OCI-LY3 (cell line): ENCODE measurements at regions not wholly inside any gene's neighbourhood (a gene's known extent, or its start where the extent isn't known, plus 50 kb on each side); places are given as distances from the start of the nearest gene placed in this dataset.

Experiments
- H2AFZ ChIP-seq: fragments of 200-600, 300-600 bp; shearing (Covaris generic); 2 replicates; pipeline ENCODE4 v1.6.0; 2014; ENCODE audit warnings: antibody characterized with exemption, low read depth, low read length
- H3K27ac ChIP-seq: fragments of 200-600, 300-600 bp; sonication (generic); 2 replicates; pipeline ENCODE4 v1.5.1; 2014; ENCODE audit warnings: mild to moderate bottlenecking, low read length, moderate library complexity, mixed read lengths
- H3K27me3 ChIP-seq: fragments of 200-600, 300-600 bp; sonication (generic); 2 replicates; pipeline ENCODE4 v1.6.1; 2014; ENCODE audit warnings: low read depth, low read length, mixed read lengths
- H3K36me3 ChIP-seq: fragments of 200-600, 300-600 bp; sonication (generic); replicated peaks from 2 replicates; pipeline ENCODE3; 2014; ENCODE audit warnings: low read depth, low read length, mixed read lengths
- H3K4me1 ChIP-seq: fragments of 300-600, 200-600 bp; sonication (generic); 2 replicates; pipeline ENCODE4 v1.6.1; 2014; ENCODE audit warnings: low read length, mixed read lengths
- H3K4me2 ChIP-seq: fragments of 200-600, 300-600 bp; sonication (generic); 2 replicates; pipeline ENCODE4 v1.6.1; 2014; ENCODE audit warnings: low read length, mixed read lengths
- H3K4me3 ChIP-seq: fragments of 300-600, 200-600 bp; sonication (generic); 2 replicates; pipeline ENCODE4 v1.5.1; 2014; ENCODE audit warnings: antibody characterized with exemption, mild to moderate bottlenecking, low read length, moderate library complexity
- H3K79me2 ChIP-seq: fragments of 300-600, 200-600 bp; shearing (Covaris generic); 2 replicates; pipeline ENCODE4 v1.6.1; 2014; ENCODE audit warnings: mild to moderate bottlenecking, low read length, mixed read lengths
- H3K9ac ChIP-seq: fragments of 300-600, 200-600 bp; shearing (Covaris generic); 2 replicates; pipeline ENCODE4 v1.6.0; 2014; ENCODE audit warnings: mild to moderate bottlenecking, low read length, moderate library complexity
- H3K9me3 ChIP-seq: fragments of 200-600, 300-600 bp; shearing (Covaris generic); 2 replicates; pipeline ENCODE4 v1.6.1; 2014; ENCODE audit warnings: low read length, mixed read lengths; ENCODE audit not compliant: insufficient read depth
- H4K20me1 ChIP-seq: fragments of 200-600, 300-600 bp; sonication (generic); 2 replicates; pipeline ENCODE4 v1.6.1; 2016; ENCODE audit warnings: low read length, mixed read lengths; ENCODE audit not compliant: insufficient read depth
- CTCF ChIP-seq: fragments of 200-600, 300-600 bp; sonication (generic); IDR thresholded peaks from 2 replicates; pipeline ENCODE4 v1.5.1; 2014; ENCODE audit warnings: antibody characterized with exemption, low read length, low read depth
- EZH2phosphoT487 ChIP-seq: fragments of 200-600 bp; shearing (Covaris generic); IDR thresholded peaks from 2 replicates; pipeline ENCODE4 v1.6.1; 2018; ENCODE audit warnings: antibody characterized with exemption, mixed run types, low read depth

GRCh38 chr10:107542607-107543006, 378.1 kb upstream of the SORCS1 start:
- no peak for TF ChIP-seq CTCF
- no peak for TF ChIP-seq EZH2phosphoT487
- no peaks in the 10 kb centered on the region for H3K4me1 ChIP-seq
- no peak overlapping the region for H2AFZ ChIP-seq
- no peaks in the 10 kb centered on the region for H3K79me2 ChIP-seq
- H3K36me3 ChIP-seq, result no peaks in the 10 kb centered on the region
- no peaks in the 10 kb centered on the region for H3K27me3 ChIP-seq
- no peaks in the 10 kb centered on the region for H4K20me1 ChIP-seq
- no peaks in the 10 kb centered on the region for H3K9me3 ChIP-seq
- no peak overlapping the region for H3K9ac ChIP-seq
- H3K4me3 ChIP-seq, result no peak overlapping the region
- no peak overlapping the region for H3K4me2 ChIP-seq
- no peak overlapping the region for H3K27ac ChIP-seq

GRCh38 chr10:107542016-107542415, 377.5 kb upstream of the SORCS1 start:
- Histone ChIP-seq H3K79me2 (no peaks in the 10 kb centered on the region), H3K4me2 (no peak overlapping the region), H3K27ac (no peak overlapping the region), H4K20me1 (no peaks in the 10 kb centered on the region), H3K9ac (no peak overlapping the region), H2AFZ (no peak overlapping the region), H3K4me3 (no peak overlapping the region), H3K27me3 (no peaks in the 10 kb centered on the region), H3K9me3 (no peaks in the 10 kb centered on the region), H3K4me1 (no peaks in the 10 kb centered on the region), H3K36me3 (no peaks in the 10 kb centered on the region)
- TF ChIP-seq CTCF, result no peak
- TF ChIP-seq EZH2phosphoT487, result no peak

- Histone ChIP-seq H3K4me3 (no peak overlapping the region), H3K27me3 (no peaks in the 10 kb centered on the region), H3K9ac (no peak overlapping the region), H2AFZ (no peak overlapping the region), H3K4me1 (no peaks in the 10 kb centered on the region), H3K79me2 (no peaks in the 10 kb centered on the region), H3K36me3 (no peaks in the 10 kb centered on the region), H3K9me3 (no peaks in the 10 kb centered on the region), H3K27ac (no peak overlapping the region), H4K20me1 (no peaks in the 10 kb centered on the region), H3K4me2 (no peak overlapping the region)
- no peak for TF ChIP-seq CTCF
- no peak for TF ChIP-seq EZH2phosphoT487
These were observed 376.5 kb upstream of the SORCS1 start for GRCh38 chr10:107540981-107541380.

- no peaks in the 10 kb centered on the region for H3K9me3 ChIP-seq
- H3K36me3 ChIP-seq, result no peaks in the 10 kb centered on the region
- H3K9ac ChIP-seq, result no peak overlapping the region
- H3K4me2 ChIP-seq, result no peak overlapping the region
- H3K79me2 ChIP-seq, result no peaks in the 10 kb centered on the region
- no peaks in the 10 kb centered on the region for H3K27me3 ChIP-seq
- H3K4me3 ChIP-seq, result no peak overlapping the region
- no peak overlapping the region for H2AFZ ChIP-seq
- no peaks in the 10 kb centered on the region for H3K4me1 ChIP-seq
- no peak overlapping the region for H3K27ac ChIP-seq
- no peaks in the 10 kb centered on the region for H4K20me1 ChIP-seq
- no peak for TF ChIP-seq CTCF
- TF ChIP-seq EZH2phosphoT487, result no peak
These were observed 364.8 kb upstream of the SORCS1 start for GRCh38 chr10:107529350-107529749.
